Muscle of leg (tissue), 3 donors: ENCODE measurements at regions not wholly inside any gene's neighbourhood (a gene's known extent, or its start where the extent isn't known, plus 50 kb on each side); places are given as distances from the start of the nearest gene placed in this dataset.
"Not testable (repeated sequence)": the region's sequence is repeated elsewhere in the genome, so short reads cannot be mapped to it uniquely, and the experiment has no call there.

Source experiments
- DNase-seq: peaks from one replicate; pipeline ENCODE4 v3.0.0; 2013
- H3K27ac ChIP-seq: one replicate; pipeline ENCODE4 v1.5.1; 2013; ENCODE audit warnings: mild to moderate bottlenecking, low read length, control low read depth
- H3K27me3 ChIP-seq: one replicate; pipeline ENCODE4 v1.6.1; 2013; ENCODE audit warnings: low read length; ENCODE audit not compliant: control insufficient read depth, insufficient read depth
- H3K36me3 ChIP-seq: one replicate; pipeline ENCODE4 v1.6.1; 2013; ENCODE audit warnings: low read length; ENCODE audit not compliant: control insufficient read depth, insufficient read depth
- H3K4me1 ChIP-seq: one replicate; pipeline ENCODE4 v1.6.1; 2013; ENCODE audit warnings: low read length; ENCODE audit not compliant: control insufficient read depth, insufficient read depth
- H3K4me3 ChIP-seq: one replicate; pipeline ENCODE4 v1.5.1; 2013; ENCODE audit warnings: low read length, control low read depth
- H3K9me3 ChIP-seq: replicated peaks from 2 replicates; pipeline ENCODE4 v1.6.1; 2013; ENCODE audit warnings: low read depth, low read length; ENCODE audit not compliant: control insufficient read depth
- WGBS: methylation state at CpG from one replicate; pipeline ENCODE4 v1.1.5; 2013; ENCODE audit warnings: missing lambda C conversion rate; ENCODE audit not compliant: insufficient coverage; 5-methylcytosine and 5-hydroxymethylcytosine counted together

- Histone ChIP-seq H3K9me3 (no peaks in the 10 kb centered on the region), H3K4me3 (no peak overlapping the region), H3K27me3 (no peaks in the 10 kb centered on the region), H3K27ac (no peak overlapping the region), H3K36me3 (no peaks in the 10 kb centered on the region), H3K4me1 (no peaks in the 10 kb centered on the region)
- DNase-seq = no peak
- no CpG with 5 or more reads among the region's 2 CpGs for WGBS
These were observed 622.6 kb upstream of the SLC35B3 start for GRCh38 chr6:9057937-9058336.

- no peak for DNase-seq
- WGBS = no CpG with 5 or more reads among the region's 2 CpGs
- Histone ChIP-seq H3K27ac (no peak overlapping the region), H3K4me3 (no peak overlapping the region), H3K36me3 (no peaks in the 10 kb centered on the region), H3K27me3 (no peaks in the 10 kb centered on the region), H3K4me1 (no peaks in the 10 kb centered on the region), H3K9me3 (no peaks in the 10 kb centered on the region)
These were observed 621.2 kb upstream of the SLC35B3 start for GRCh38 chr6:9056556-9056955.

- H3K36me3 ChIP-seq = no peaks in the 10 kb centered on the region
- no peak overlapping the region for H3K27ac ChIP-seq
- no peaks in the 10 kb centered on the region for H3K4me1 ChIP-seq
- WGBS = 60% methylated on average over 1 of the region's 3 CpGs
- H3K9me3 ChIP-seq = peaks cover 3% of the 10 kb centered on the region
- no peak for DNase-seq
- no peak overlapping the region for H3K4me3 ChIP-seq
- no peaks in the 10 kb centered on the region for H3K27me3 ChIP-seq
These were observed 609.1 kb upstream of the SLC35B3 start for GRCh38 chr6:9044426-9044825.

GRCh38 chr6:9040718-9041117 lies 605.4 kb upstream of the SLC35B3 start:
- H3K4me3 ChIP-seq = no peak overlapping the region
- H3K36me3 ChIP-seq = no peaks in the 10 kb centered on the region
- WGBS = 94% methylated on average over 36 of the region's 36 CpGs
- peaks cover 3% of the 10 kb centered on the region for H3K9me3 ChIP-seq
- H3K27ac ChIP-seq = no peak overlapping the region
- no peak for DNase-seq
- H3K4me1 ChIP-seq = no peaks in the 10 kb centered on the region
- H3K27me3 ChIP-seq = no peaks in the 10 kb centered on the region

GRCh38 chr6:9039258-9039657 lies 603.9 kb upstream of the SLC35B3 start:
- WGBS = 96% methylated on average over 5 of the region's 6 CpGs
- Histone ChIP-seq H3K9me3 (peaks cover 3% of the 10 kb centered on the region), H3K27ac (no peak overlapping the region), H3K27me3 (no peaks in the 10 kb centered on the region), H3K36me3 (no peaks in the 10 kb centered on the region), H3K4me3 (no peak overlapping the region), H3K4me1 (no peaks in the 10 kb centered on the region)
- DNase-seq = no peak

GRCh38 chr6:9028086-9028485 lies 592.7 kb upstream of the SLC35B3 start:
- DNase-seq = no peak
- Histone ChIP-seq H3K27me3 (no peaks in the 10 kb centered on the region), H3K36me3 (no peaks in the 10 kb centered on the region), H3K4me1 (no peaks in the 10 kb centered on the region), H3K9me3 (no peaks in the 10 kb centered on the region), H3K27ac (no peak overlapping the region), H3K4me3 (no peak overlapping the region)
- WGBS = no CpG with 5 or more reads among the region's 1 CpG

- H3K36me3 ChIP-seq = no peaks in the 10 kb centered on the region
- no peaks in the 10 kb centered on the region for H3K27me3 ChIP-seq
- no peak for DNase-seq
- H3K4me3 ChIP-seq = no peak overlapping the region
- no peak overlapping the region for H3K27ac ChIP-seq
- H3K9me3 ChIP-seq = no peaks in the 10 kb centered on the region
- no peaks in the 10 kb centered on the region for H3K4me1 ChIP-seq
- WGBS = 67% methylated on average over 1 of the region's 4 CpGs
These were observed 590.5 kb upstream of the SLC35B3 start for GRCh38 chr6:9025796-9026394.

GRCh38 chr6:9025228-9025627 lies 589.9 kb upstream of the SLC35B3 start:
- 75% methylated on average over 5 of the region's 13 CpGs for WGBS
- no peaks in the 10 kb centered on the region for H3K4me1 ChIP-seq

GRCh38 chr6:9024246-9024645 lies 588.9 kb upstream of the SLC35B3 start:
- 92% methylated on average over 29 of the region's 38 CpGs for WGBS

More at GRCh38 chr6:9025228-9025627, 589.9 kb upstream of the SLC35B3 start:
- H3K27ac ChIP-seq = no peak overlapping the region
- no peaks in the 10 kb centered on the region for H3K9me3 ChIP-seq
- H3K4me3 ChIP-seq = no peak overlapping the region
- H3K27me3 ChIP-seq = no peaks in the 10 kb centered on the region
- DNase-seq = no peak
- no peaks in the 10 kb centered on the region for H3K36me3 ChIP-seq

GRCh38 chr6:9020001-9020400 lies 584.7 kb upstream of the SLC35B3 start:
- WGBS = no CpG with 5 or more reads among the region's 4 CpGs
- no peak overlapping the region for H3K27ac ChIP-seq
- no peaks in the 10 kb centered on the region for H3K36me3 ChIP-seq
- no peak overlapping the region for H3K4me3 ChIP-seq
- no peaks in the 10 kb centered on the region for H3K27me3 ChIP-seq
- DNase-seq = no peak
- H3K4me1 ChIP-seq = no peaks in the 10 kb centered on the region
- H3K9me3 ChIP-seq = no peaks in the 10 kb centered on the region

More at GRCh38 chr6:9024246-9024645, 588.9 kb upstream of the SLC35B3 start:
- H3K4me3 ChIP-seq, H3K27ac ChIP-seq, H3K9me3 ChIP-seq, H3K36me3 ChIP-seq, DNase-seq, H3K27me3 ChIP-seq, H3K4me1 ChIP-seq: not testable (repeated sequence)

GRCh38 chr6:9009931-9010330 lies 574.6 kb upstream of the SLC35B3 start:
- no peaks in the 10 kb centered on the region for H3K9me3 ChIP-seq
- H3K27me3 ChIP-seq = no peaks in the 10 kb centered on the region
- no peak overlapping the region for H3K27ac ChIP-seq
- WGBS = 80% methylated on average over 1 of the region's 6 CpGs
- no peaks in the 10 kb centered on the region for H3K36me3 ChIP-seq
- H3K4me3 ChIP-seq = no peak overlapping the region
- no peaks in the 10 kb centered on the region for H3K4me1 ChIP-seq
- no peak for DNase-seq
